K562 (cell line): ENCODE measurements at regions not wholly inside any gene's neighbourhood (a gene's known extent, or its start where the extent isn't known, plus 50 kb on each side); places are given as distances from the start of the nearest gene placed in this dataset.

Experiments
- ATAC-seq: fragments of 200-7000 bp; cut with Tn5 transposase; 3 replicates; pipeline ENCODE4 v1.9.1; 2020; ENCODE audit warnings: moderate library complexity
- BruUV-seq: library from RNA; stranded (reverse); fragments of 400-500 nt; replicated peaks from 2 replicates; lab custom pipeline; 2021; lab: Mats Ljungman, UMichigan
- CTCF ChIA-PET: fragments of 300-600 bp; formaldehyde crosslinking; extraction: SDS; loops from one replicate; lab custom pipeline; 2021; ENCODE audit warnings: low intra/inter-chr PET ratio; lab: Yijun Ruan, JAX
- POLR2A ChIA-PET: fragments of 300-600, 350-650 bp; sonication (Branson Sonifier 250); formaldehyde crosslinking; extraction: SDS; loops from one replicate; lab custom pipeline; 2021; ENCODE audit warnings: antibody characterized with exemption, inconsistent platforms; lab: Yijun Ruan, JAX
- DNase-seq, 4 experiments: peaks; one replicate each; pipeline versions ENCODE4 v3.0.0 to v3.0.0-alpha.2; 2011 to 2018; ENCODE audit warnings: low spot score in 3 of 4, mixed read lengths in 3 of 4; ENCODE audit errors: extremely low read depth in 1 of 4
- FAIRE-seq: peaks from 2 replicates; lab custom pipeline; 2011; peaks lifted over from hg19 to GRCh38; lab: Jason Lieb, UNC
- H2AFZ ChIP-seq: 2 replicates; pipeline ENCODE4 v1.6.0; 2011; ENCODE audit warnings: low read depth, low read length, control low read depth, inconsistent platforms
- H3K27ac ChIP-seq: fragments of 200-600 bp; 3 replicates; pipeline ENCODE4 v1.8.0; 2011; ENCODE audit warnings: low read depth, mild to moderate bottlenecking, control low read depth, inconsistent platforms, low read length, moderate library complexity, mixed read lengths; ENCODE audit errors: extremely low read depth
- H3K27me3 ChIP-seq, 2 experiments: fragments of 300-600 bp in 1 of 2; 2 replicates in 1 of 2; 3 replicates in 1 of 2; pipeline versions ENCODE4 v1.6.0 to v1.8.0; 2011; ENCODE audit warnings: inconsistent platforms in 2 of 2, low read length in 2 of 2, mild to moderate bottlenecking in 1 of 2, mixed read lengths in 1 of 2, moderate library complexity in 1 of 2; ENCODE audit not compliant: control insufficient read depth in 2 of 2, insufficient read depth in 2 of 2
- H3K36me3 ChIP-seq: fragments of 300-600 bp; 3 replicates; pipeline ENCODE4 v1.8.0; 2011; ENCODE audit warnings: mild to moderate bottlenecking, low read length, inconsistent platforms; ENCODE audit not compliant: control insufficient read depth, insufficient read depth
- H3K4me1 ChIP-seq, 2 experiments: fragments of 200-600 bp in 1 of 2; replicated peaks in 1 of 2; 2 replicates in 1 of 2; 3 replicates in 1 of 2; pipeline versions ENCODE4 v1.5.1 to v1.8.0; 2011; ENCODE audit warnings: inconsistent platforms in 2 of 2, low read length in 2 of 2, mild to moderate bottlenecking in 1 of 2, mixed read lengths in 1 of 2, moderate library complexity in 1 of 2; ENCODE audit not compliant: control insufficient read depth in 2 of 2, insufficient read depth in 2 of 2
- H3K4me2 ChIP-seq: 2 replicates; pipeline ENCODE4 v1.6.1; 2011; ENCODE audit warnings: low read length, control low read depth, inconsistent platforms, mixed read lengths; ENCODE audit not compliant: insufficient read depth
- H3K4me3 ChIP-seq: fragments of 200-600 bp; sonication (generic), shearing (Covaris generic); 2 replicates; pipeline ENCODE4 v1.5.1; 2016; ENCODE audit warnings: control low read depth, inconsistent platforms
- H3K79me2 ChIP-seq: fragments of 200-600 bp; 3 replicates; pipeline ENCODE4 v1.8.0; 2011; ENCODE audit warnings: low read length, inconsistent platforms; ENCODE audit not compliant: control insufficient read depth, insufficient read depth
- H3K9ac ChIP-seq, 2 experiments: 2 replicates each; pipeline versions ENCODE4 v1.6.0 to v1.6.1; 2011; ENCODE audit warnings: low read depth in 2 of 2, low read length in 2 of 2, control low read depth in 1 of 2, inconsistent platforms in 1 of 2, mild to moderate bottlenecking in 1 of 2, mixed read lengths in 1 of 2; ENCODE audit not compliant: insufficient read depth in 1 of 2
- H3K9me1 ChIP-seq: one replicate; pipeline ENCODE4 v1.6.0; 2011; ENCODE audit warnings: inconsistent platforms, mild to moderate bottlenecking, low read length, moderate library complexity; ENCODE audit not compliant: control insufficient read depth, insufficient read depth
- H3K9me3 ChIP-seq: replicated peaks from 2 replicates; pipeline ENCODE4 v1.5.1; 2011; ENCODE audit warnings: low read depth, low read length, inconsistent platforms; ENCODE audit not compliant: control insufficient read depth, insufficient read depth
- H4K20me1 ChIP-seq: replicated peaks from 2 replicates; pipeline ENCODE4 v1.6.1; 2011; ENCODE audit warnings: low read length, inconsistent platforms, mixed read lengths; ENCODE audit not compliant: control insufficient read depth, insufficient read depth
- CAMTA2 ChIP-seq: fragments of 250-450 bp; sonication (Bioruptor Pico); conservative IDR thresholded peaks from 2 replicates; pipeline ENCODE4 v1.5.1; 2022
- FOXP1 ChIP-seq: sonication (generic); formaldehyde crosslinking; IDR thresholded peaks from 2 replicates; pipeline ENCODE4 v1.8.0; 2022; ENCODE audit warnings: mild to moderate bottlenecking, missing genetic modification reagents
- GTF2A2 ChIP-seq: IDR thresholded peaks from 2 replicates; pipeline ENCODE4 v1.6.1; 2016; ENCODE audit warnings: mild to moderate bottlenecking, missing genetic modification characterization, missing compliant biosample characterization
- HINFP ChIP-seq: fragments of 450-650 bp; conservative IDR thresholded peaks from 2 replicates; pipeline ENCODE4 v1.6.1; 2016; ENCODE audit warnings: missing genetic modification characterization, low read depth, mild to moderate bottlenecking, control low read depth, missing compliant biosample characterization
- JUN ChIP-seq, 2 experiments: sonication (generic) in 1 of 2; formaldehyde crosslinking in 1 of 2; IDR thresholded peaks; 2 replicates each; pipeline versions ENCODE4 v1.6.1 to v1.8.0; 2012 to 2022; ENCODE audit warnings: borderline replicate concordance in 2 of 2, mild to moderate bottlenecking in 2 of 2, improper control_type of control experiment in 1 of 2, low read depth in 1 of 2, low read length in 1 of 2, missing genetic modification reagents in 1 of 2
- MCM3 ChIP-seq: fragments of 450-650 bp; IDR thresholded peaks from 2 replicates; pipeline ENCODE4 v1.6.1; 2016
- NFE2 ChIP-seq: IDR thresholded peaks from 2 replicates; pipeline ENCODE4 v1.6.1; 2014; ENCODE audit warnings: antibody characterized with exemption, low read depth
- TAL1 ChIP-seq: fragments of 450-650 bp; IDR thresholded peaks from 2 replicates; pipeline ENCODE4 v1.6.1; 2016; ENCODE audit warnings: mild to moderate bottlenecking
- USF1 ChIP-seq: sonication (generic); formaldehyde crosslinking; IDR thresholded peaks from 2 replicates; pipeline ENCODE4 v1.9.0; 2022; ENCODE audit warnings: mild to moderate bottlenecking, missing genetic modification reagents
- XRCC4 ChIP-seq: IDR thresholded peaks from one replicate; pipeline ENCODE4 v1.6.1; 2011; ENCODE audit not compliant: insufficient read depth, insufficient read length; ENCODE audit errors: extremely low read depth
- ZNF830 ChIP-seq: fragments of 250-450 bp; sonication (Bioruptor Pico); IDR thresholded peaks from 2 replicates; pipeline ENCODE4 v1.5.0; 2021; ENCODE audit warnings: mild to moderate bottlenecking
- WGBS: fragments of 100-300 bp; shearing (Covaris generic); methylation state at CpG from one replicate; pipeline ENCODE4 v1.1.6; 2016; ENCODE audit warnings: low coverage, mixed read lengths; ENCODE audit not compliant: insufficient coverage; ENCODE audit errors: missing lambda C conversion rate; 5-methylcytosine and 5-hydroxymethylcytosine counted together
- in situ Hi-C: fragments of 300-500 bp; cut with MboI; formaldehyde crosslinking; loops from 4 replicates; pipeline ENCODE4 v1.15.0; 2018; ENCODE audit warnings: inconsistent platforms, mixed read lengths
- intact Hi-C: fragments of 100-400 bp; cut with micrococcal nuclease; formaldehyde crosslinking; loops from 2 replicates; pipeline ENCODE4 v1.14.2; 2022
- TF ChIP-seq, protein P1 (sequence below): fragments of 250-450 bp; sonication (Bioruptor Pico); IDR thresholded peaks from 2 replicates; pipeline ENCODE4 v1.8.0; 2021; ENCODE audit warnings: borderline replicate concordance, mild to moderate bottlenecking, moderate library complexity; ENCODE audit not compliant: poor library complexity, severe bottlenecking
- TF ChIP-seq, protein P2 (sequence below): fragments of 250-450 bp; sonication (Bioruptor Pico); IDR thresholded peaks from 2 replicates; pipeline ENCODE4 v1.5.0; 2021; ENCODE audit warnings: mild to moderate bottlenecking, moderate library complexity
- TF ChIP-seq, protein P3 (sequence below): fragments of 250-450 bp; sonication (Bioruptor Pico); IDR thresholded peaks from 2 replicates; pipeline ENCODE4 v1.5.0; 2020; ENCODE audit warnings: mild to moderate bottlenecking

- POLR2A ChIA-PET: interaction anchor here (0.5 to 0.7 kb wide), 2 partner anchors 93 to 371 kb away, joined by 3 read pairs; no protein-coding TSS in a partner anchor
These were observed 84.7 kb upstream of the SIRPA start for GRCh38 chr20:1810572-1810925.

More at GRCh38 chr20:1810572-1810925, 84.7 kb upstream of the SIRPA start:
- in situ Hi-C loops: no loop called here
- CTCF ChIA-PET: no interaction called here
- DNase-seq: no peak
- Histone ChIP-seq H3K9me3 (no peaks in the 10 kb centered on the region), H2AFZ (no peak overlapping the region), H3K27me3 (no peaks in the 10 kb centered on the region; a peak in 1 of 5 replicates), H4K20me1 (no peaks in the 10 kb centered on the region), H3K9me1 (no peaks in the 10 kb centered on the region), H3K9ac (no peak overlapping the region), H3K79me2 (no peaks in the 10 kb centered on the region), H3K4me2 (no peak overlapping the region), H3K4me3 (no peak overlapping the region), H3K4me1 (no peaks in the 10 kb centered on the region), H3K27ac (no peak overlapping the region), H3K36me3 (no peaks in the 10 kb centered on the region)
- WGBS: 0% methylated on average over 5 of the region's 5 CpGs
- no peak for FAIRE-seq
- BruUV-seq: no TSS peak
- TF ChIP-seq, protein P1, sequence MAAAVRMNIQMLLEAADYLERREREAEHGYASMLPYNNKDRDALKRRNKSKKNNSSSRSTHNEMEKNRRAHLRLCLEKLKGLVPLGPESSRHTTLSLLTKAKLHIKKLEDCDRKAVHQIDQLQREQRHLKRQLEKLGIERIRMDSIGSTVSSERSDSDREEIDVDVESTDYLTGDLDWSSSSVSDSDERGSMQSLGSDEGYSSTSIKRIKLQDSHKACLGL (CRISPR knock-in tag): no peak
- no peak for TF ChIP-seq XRCC4
- no peak for TF ChIP-seq JUN (IDR thresholded peaks at IDR 0.05; ENCODE audit: borderline replicate concordance, low read depth, low read length)
- no peak for TF ChIP-seq JUN (CRISPR knock-in tag; IDR thresholded peaks at IDR 0.05; ENCODE audit: borderline replicate concordance)
- TF ChIP-seq ZNF830 (CRISPR knock-in tag): no peak
- TF ChIP-seq MCM3: no peak
- no peak for TF ChIP-seq USF1 (CRISPR knock-in tag)
- TF ChIP-seq, protein P2, sequence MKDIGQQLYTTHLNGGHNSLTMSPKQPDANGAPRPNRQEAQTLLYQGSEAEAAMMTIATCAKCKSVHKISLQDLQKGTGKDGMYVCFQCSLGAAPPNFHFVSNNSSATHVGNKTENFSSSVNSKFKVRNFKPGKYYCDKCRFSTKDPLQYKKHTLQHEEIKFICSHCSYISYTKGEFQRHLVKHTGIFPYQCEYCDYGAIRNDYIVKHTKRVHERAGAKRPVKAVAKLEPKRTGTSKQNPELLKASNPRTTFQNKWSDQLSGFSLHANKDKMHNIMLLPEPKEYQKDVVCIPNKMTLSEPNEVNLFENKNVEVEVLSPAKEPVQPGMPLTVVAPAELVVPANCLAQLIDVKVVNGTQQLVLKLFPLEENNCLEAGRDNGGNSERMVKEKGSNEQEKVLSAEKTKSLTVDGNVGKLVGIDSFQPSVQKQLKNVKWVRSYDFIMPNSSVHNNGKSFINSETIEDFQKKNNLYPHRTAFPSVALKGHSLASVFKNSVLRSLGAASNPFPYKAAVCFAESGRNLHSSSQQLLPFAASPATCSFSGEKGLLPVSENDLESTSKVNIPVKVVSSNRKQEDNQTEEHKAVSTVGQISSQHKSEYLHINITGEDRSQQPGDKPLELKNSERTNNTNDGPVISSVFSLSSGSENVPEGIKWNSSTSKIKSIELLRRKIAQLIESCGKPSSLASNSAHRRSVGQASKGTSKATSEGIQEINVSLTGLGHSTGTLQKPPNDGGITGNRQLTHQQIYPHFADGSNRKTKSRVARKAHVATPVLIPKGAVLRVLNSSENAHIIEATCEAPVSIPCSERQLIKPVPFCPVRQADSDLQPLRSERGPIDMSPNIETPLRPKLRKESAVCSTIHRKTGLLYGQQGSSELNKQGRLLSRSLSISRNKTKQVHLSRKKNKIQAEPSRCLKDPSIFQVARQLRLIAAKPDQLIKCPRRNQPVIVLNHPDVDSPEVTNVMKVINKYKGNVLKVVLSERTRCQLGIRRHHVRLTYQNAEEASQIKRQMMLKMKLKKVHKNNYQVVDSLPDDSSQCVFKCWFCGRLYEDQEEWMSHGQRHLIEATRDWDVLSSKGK (CRISPR knock-in tag): no peak
- no peak for TF ChIP-seq TAL1
- TF ChIP-seq NFE2: no peak
- TF ChIP-seq HINFP (tag): no peak
- TF ChIP-seq CAMTA2 (CRISPR knock-in tag): no peak
- TF ChIP-seq GTF2A2 (tag): no peak
- no peak for TF ChIP-seq FOXP1 (CRISPR knock-in tag)
- TF ChIP-seq, protein P3, sequence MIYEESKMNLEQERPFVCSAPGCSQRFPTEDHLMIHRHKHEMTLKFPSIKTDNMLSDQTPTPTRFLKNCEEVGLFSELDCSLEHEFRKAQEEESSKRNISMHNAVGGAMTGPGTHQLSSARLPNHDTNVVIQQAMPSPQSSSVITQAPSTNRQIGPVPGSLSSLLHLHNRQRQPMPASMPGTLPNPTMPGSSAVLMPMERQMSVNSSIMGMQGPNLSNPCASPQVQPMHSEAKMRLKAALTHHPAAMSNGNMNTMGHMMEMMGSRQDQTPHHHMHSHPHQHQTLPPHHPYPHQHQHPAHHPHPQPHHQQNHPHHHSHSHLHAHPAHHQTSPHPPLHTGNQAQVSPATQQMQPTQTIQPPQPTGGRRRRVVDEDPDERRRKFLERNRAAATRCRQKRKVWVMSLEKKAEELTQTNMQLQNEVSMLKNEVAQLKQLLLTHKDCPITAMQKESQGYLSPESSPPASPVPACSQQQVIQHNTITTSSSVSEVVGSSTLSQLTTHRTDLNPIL (CRISPR knock-in tag): no peak
- intact Hi-C loops: no loop called here
- no peak for ATAC-seq
